GM19193 (cell line): ENCODE measurements at regions not wholly inside any gene's neighbourhood (a gene's known extent, or its start where the extent isn't known, plus 50 kb on each side); places are given as distances from the start of the nearest gene placed in this dataset.

Experiments
- POLR2A ChIP-seq: IDR thresholded peaks from 4 replicates; pipeline ENCODE4 v1.6.1; 2011; ENCODE audit not compliant: insufficient read depth, insufficient read length; ENCODE audit errors: extremely low read depth

- TF ChIP-seq POLR2A = no peak
Observed at GRCh38 chr2:128742467-128742866, 423.8 kb upstream of the HS6ST1 start.

GRCh38 chr2:128745946-128746345, 427.3 kb upstream of the HS6ST1 start:
- no peak for TF ChIP-seq POLR2A

DNA sequence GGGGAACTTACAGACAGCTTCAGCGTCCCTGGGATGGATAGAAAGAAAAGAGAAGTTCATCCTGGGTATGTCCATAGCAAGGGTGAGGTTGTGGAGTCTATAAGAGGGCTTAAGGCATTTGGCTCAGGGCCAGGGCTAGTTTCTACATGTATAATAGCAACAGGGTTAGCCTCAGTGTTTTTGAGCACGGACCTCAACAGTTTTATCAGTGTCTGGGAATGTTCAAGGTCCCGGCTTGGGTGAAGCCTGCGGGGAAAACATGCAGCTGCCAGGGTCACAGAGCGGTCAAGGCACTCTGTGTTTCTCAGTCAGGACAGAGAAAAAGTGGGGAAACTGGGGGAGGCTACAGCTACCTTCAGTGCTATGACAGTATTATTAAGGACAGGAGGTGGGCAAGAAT, 427.7 kb upstream of the HS6ST1 start:
- TF ChIP-seq POLR2A = no peak

DNA sequence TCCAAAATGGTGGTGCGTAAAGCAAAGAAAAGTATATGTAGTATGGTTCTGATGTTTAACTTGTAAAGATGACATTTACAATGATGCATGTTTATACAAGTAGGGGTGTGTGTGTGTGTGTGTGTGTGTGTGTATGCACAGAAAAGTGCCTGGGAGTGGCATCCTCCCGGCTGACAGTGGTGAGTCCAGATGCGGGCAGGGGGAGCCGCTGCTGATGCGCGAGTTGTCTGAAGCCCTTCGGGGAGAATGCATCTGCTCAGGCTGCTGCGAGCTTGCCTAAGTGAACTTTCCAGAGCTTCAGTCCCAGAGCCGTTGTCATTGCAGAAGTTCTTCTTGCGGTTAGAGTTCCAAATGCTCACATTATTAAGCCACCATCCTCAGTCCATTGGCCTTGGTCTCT, 429.7 kb upstream of the HS6ST1 start:
- no peak for TF ChIP-seq POLR2A

- TF ChIP-seq POLR2A = no peak
Observed at GRCh38 chr2:128748835-128749605, 430.4 kb upstream of the HS6ST1 start.

DNA sequence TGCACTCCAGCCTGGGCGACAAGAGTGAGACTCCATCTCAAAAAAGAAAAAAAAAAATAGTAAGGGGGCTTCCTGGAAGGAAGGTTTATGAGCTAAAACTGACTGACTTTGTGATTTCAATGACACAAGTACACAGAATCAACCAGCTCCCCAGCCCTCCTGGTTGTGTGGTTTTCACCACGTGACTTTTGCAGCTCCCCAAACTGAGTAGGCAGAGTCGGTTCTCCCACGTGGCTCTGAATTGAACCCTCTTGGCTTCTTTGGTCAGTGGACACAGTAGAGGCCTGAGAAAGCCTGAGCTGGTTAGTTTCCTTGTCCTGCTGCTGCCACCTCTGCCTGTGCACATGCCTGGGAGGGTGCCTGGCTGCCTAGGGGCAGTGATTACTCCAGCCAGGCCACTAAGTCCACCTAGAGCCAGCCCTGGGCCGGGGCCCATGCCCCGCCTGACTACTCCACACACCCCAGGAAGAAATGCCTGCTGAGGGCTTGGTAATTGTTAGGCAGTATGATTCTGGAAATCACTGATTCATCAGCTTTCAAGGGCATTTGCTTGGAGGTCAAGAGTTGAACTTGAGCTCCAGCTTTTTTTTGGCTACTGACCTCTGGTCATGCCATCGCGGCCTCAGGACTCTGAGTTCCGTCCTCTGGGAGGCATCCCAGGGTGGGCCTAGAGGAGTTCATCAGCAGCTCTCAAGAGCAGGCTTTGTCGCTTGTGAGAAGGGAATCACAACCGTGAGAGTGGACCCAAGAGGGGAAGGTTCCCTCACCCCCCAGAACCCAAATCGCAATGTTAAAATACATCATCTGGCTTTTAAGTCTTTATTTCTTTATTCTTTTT, 431.9 kb upstream of the HS6ST1 start:
- TF ChIP-seq POLR2A = no peak

- TF ChIP-seq POLR2A = no peak
Observed at GRCh38 chr2:128751746-128752145, 433.1 kb upstream of the HS6ST1 start.

DNA sequence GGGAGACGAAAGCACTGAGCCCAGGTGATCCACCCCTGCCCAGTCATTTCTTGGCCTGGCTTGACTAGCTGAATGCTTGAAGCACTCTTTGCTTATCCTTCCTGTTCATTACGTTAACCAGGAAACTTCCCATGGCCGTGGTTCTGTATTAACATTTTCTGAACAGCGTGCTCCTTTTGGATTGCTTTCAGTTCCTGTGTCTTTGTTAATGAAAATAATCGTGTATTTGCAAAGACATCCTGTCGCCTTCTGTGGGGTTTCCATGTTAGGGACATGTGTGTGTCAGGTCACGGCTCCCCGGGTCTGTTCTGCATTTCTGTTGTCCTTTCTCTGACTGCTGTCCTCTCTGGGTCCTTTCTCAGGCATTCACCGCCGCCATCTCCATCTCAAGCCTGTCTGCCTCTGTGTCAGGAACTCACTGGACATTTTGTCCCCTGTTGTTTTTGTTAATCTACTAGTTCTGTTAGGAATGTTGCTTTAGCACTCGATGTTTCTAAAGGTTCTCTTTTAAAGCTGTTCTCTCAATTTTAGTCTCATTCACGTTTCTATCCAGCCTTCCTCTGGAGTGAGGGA, 434.1 kb upstream of the HS6ST1 start:
- TF ChIP-seq POLR2A = no peak

DNA sequence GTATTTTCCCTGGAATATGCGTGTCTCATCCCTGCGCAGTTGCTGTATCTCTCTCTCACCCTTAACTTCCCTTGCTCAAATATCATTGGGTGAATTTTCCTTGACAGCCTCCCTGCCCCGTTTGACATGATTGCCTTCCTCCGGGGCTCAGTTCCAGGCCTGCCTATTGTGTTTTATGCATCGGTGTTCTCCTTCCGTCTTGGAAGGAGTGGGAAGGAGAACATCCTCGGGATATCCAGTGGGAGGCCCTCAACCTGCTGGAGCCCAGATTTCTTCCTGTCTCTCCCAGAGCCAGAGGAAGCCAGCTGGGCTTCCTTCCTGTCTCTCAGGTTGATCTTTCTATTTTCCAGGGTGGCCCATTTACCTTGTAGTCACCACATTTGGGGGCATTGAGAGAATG, 434.7 kb upstream of the HS6ST1 start:
- no peak for TF ChIP-seq POLR2A

- no peak for TF ChIP-seq POLR2A
Observed at GRCh38 chr2:128753800-128754199, 435.1 kb upstream of the HS6ST1 start.

DNA sequence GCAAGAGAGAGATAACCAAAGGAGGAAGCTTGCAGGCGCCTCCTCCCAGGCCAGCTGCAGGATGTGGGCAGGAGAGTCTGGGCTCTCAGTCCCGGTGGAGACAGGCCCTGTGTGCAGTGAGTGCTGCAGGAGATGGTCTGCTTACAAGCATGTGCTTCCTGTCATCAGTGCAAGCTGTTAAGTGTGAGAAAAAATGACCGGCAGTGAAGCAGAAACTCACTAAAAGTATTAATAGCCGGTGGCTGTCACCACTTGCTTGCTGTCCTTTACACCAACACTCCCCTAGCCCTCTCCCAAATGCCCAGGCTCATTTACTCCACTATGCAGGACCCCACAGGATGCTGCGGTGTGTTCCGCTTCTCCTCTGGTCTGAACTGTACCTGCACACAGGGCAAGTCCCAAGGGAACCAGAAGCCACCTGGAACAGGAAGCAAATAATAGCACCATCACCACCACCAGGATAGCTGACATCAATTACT, 435.6 kb upstream of the HS6ST1 start:
- no peak for TF ChIP-seq POLR2A

DNA sequence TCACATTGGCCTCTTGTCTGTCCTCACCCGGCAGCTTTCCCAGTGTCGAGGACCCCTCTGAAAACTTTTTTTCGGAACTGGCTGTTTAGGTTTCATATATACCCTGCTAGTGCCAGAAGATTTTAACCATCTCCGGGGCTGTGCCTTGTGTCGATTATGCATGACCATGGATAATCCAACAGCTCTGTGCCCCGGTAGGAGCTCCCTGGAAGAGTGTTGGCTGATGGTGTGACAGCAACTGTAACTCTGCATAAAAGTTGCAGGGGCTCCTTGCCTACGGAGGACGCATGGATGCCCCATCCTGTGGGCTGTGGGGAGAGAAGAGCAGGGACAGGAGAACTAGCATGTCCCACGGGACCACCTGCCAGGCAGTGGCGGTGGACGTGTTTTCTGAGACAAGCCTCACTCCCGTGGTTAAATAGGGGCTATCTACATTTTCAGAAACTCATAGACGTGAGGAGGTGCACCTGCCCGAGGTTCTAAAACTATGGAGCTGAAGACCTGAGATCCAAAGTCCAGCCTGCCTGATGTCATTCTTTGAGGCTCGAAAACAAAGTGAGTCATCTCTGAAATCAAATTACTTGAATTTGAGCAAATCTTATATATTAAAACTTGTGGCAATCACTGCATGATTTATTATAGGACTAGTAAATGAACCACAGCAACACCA, 437.2 kb upstream of the HS6ST1 start:
- no peak for TF ChIP-seq POLR2A

GRCh38 chr2:128756365-128756717, 437.7 kb upstream of the HS6ST1 start:
- no peak for TF ChIP-seq POLR2A

DNA sequence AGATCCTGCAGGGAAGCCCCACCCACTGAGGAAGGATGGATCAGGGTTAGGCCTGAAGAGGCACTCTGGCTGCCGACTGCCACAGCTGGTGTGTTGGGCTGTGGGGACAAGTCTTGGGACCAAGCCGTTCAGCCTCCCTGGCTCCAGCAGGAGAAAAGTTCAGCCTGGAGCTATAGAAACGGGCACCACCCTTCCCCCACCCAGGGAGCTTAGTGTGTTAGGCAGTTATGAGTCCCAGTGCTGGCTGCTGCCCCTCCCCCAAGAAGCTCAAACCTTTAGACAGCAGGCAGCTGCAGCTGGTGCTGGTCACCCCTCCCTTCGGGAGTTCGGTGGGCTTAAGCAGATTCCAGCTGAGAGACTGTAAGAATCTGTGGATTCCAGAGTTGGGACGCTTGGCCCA, 447.1 kb upstream of the HS6ST1 start:
- no peak for TF ChIP-seq POLR2A

GRCh38 chr2:128768041-128768440, 449.4 kb upstream of the HS6ST1 start:
- no peak for TF ChIP-seq POLR2A
